Parathyroid adenoma (tissue), 2 donors: ENCODE measurements at regions not wholly inside any gene's neighbourhood (a gene's known extent, or its start where the extent isn't known, plus 50 kb on each side); places are given as distances from the start of the nearest gene placed in this dataset.
A peak's percentile ranks its signal among the peaks of the same experiment; 100 is the strongest.

ENCODE experiments used
- H2AFZ ChIP-seq: fragments of 300-600 bp; sonication (generic); one replicate; pipeline ENCODE4 v1.7.0; 2017; ENCODE audit warnings: antibody characterized with exemption, mild to moderate bottlenecking
- H3K27ac ChIP-seq: fragments of 300-600 bp; sonication (generic); one replicate; pipeline ENCODE4 v1.7.0; 2017
- H3K27me3 ChIP-seq: fragments of 300-600 bp; sonication (generic); one replicate; pipeline ENCODE4 v1.7.0; 2017; ENCODE audit warnings: low read length; ENCODE audit not compliant: control insufficient read depth, insufficient read depth
- H3K36me3 ChIP-seq: fragments of 300-600 bp; sonication (generic); one replicate; pipeline ENCODE4 v1.7.0; 2017; ENCODE audit warnings: low read length; ENCODE audit not compliant: control insufficient read depth, insufficient read depth
- H3K4me1 ChIP-seq: fragments of 300-600 bp; sonication (generic); one replicate; pipeline ENCODE4 v1.7.0; 2017; ENCODE audit warnings: control low read depth
- H3K4me2 ChIP-seq: fragments of 300-600 bp; sonication (generic); one replicate; pipeline ENCODE4 v1.7.0; 2017; ENCODE audit warnings: low read length
- H3K4me3 ChIP-seq: fragments of 300-600 bp; sonication (generic); one replicate; pipeline ENCODE4 v1.7.0; 2017; ENCODE audit warnings: low read depth, low read length
- H3K79me2 ChIP-seq: fragments of 300-600 bp; sonication (generic); one replicate; pipeline ENCODE4 v1.7.0; 2017; ENCODE audit warnings: control low read depth
- H3K9ac ChIP-seq: fragments of 300-600 bp; sonication (generic); one replicate; pipeline ENCODE4 v1.7.0; 2017; ENCODE audit warnings: mild to moderate bottlenecking
- H3K9me3 ChIP-seq: fragments of 300-600 bp; sonication (generic); one replicate; pipeline ENCODE4 v1.7.0; 2017; ENCODE audit warnings: low read length; ENCODE audit not compliant: control insufficient read depth
- TF ChIP-seq, protein P1 (sequence below): fragments of 300-600 bp; sonication (generic); IDR thresholded peaks from one replicate; pipeline ENCODE4 v1.7.0; 2017; ENCODE audit warnings: antibody characterized with exemption, mild to moderate bottlenecking
- donor health status: primary hyperparathyroidism.

DNA sequence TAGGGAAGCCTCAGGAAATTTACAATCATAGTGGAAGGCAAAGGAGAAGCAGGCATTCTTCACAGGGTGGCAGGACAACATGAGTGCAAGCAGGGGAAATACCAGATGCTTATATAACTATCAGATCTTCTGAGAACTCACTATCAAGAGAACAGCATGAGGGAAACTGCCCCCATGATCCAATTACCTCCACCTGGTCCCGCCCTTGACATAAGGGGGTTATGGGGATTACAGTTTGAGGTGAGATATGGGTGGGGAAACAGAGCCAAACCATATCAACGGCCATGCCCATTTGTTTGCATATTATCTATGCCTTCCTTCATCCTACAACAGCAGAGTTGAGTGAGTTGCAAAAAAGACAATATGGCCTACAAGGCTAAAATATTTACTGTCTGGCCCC lies 140.2 kb upstream of the CCDC196 start:
- no peak overlapping the region for H3K27ac ChIP-seq
- H3K4me3 ChIP-seq, result no peak overlapping the region
- TF ChIP-seq, protein P1, sequence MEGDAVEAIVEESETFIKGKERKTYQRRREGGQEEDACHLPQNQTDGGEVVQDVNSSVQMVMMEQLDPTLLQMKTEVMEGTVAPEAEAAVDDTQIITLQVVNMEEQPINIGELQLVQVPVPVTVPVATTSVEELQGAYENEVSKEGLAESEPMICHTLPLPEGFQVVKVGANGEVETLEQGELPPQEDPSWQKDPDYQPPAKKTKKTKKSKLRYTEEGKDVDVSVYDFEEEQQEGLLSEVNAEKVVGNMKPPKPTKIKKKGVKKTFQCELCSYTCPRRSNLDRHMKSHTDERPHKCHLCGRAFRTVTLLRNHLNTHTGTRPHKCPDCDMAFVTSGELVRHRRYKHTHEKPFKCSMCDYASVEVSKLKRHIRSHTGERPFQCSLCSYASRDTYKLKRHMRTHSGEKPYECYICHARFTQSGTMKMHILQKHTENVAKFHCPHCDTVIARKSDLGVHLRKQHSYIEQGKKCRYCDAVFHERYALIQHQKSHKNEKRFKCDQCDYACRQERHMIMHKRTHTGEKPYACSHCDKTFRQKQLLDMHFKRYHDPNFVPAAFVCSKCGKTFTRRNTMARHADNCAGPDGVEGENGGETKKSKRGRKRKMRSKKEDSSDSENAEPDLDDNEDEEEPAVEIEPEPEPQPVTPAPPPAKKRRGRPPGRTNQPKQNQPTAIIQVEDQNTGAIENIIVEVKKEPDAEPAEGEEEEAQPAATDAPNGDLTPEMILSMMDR, result no peak

DNA sequence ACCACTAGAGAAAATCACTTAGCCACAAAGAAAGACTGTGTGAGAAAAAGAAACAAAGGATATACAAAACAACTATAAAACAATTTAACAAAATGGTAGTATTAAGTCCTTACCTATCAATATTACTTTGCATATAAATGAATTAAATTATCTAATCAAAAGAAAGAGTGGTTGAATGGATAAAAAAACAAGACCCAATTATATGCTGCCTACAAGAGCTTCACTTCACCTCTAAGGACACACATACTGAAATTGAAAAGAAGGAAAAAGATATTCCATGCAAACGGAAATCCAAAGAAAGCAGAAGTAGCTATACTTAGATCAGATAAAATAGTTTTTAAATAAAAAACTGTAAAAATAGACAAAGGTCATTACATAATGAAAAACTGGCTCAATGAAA lies 134.9 kb upstream of the CCDC196 start:
- Histone ChIP-seq H2AFZ (no peak overlapping the region), H3K9me3 (peaks cover 2% of the 10 kb centered on the region), H3K27me3 (no peaks in the 10 kb centered on the region), H3K36me3 (no peaks in the 10 kb centered on the region), H3K9ac (no peak overlapping the region), H3K4me1 (no peaks in the 10 kb centered on the region), H3K4me2 (no peak overlapping the region), H3K79me2 (no peaks in the 10 kb centered on the region), H3K27ac (no peak overlapping the region), H3K4me3 (no peak overlapping the region)
- TF ChIP-seq, protein P1, result no peak

More for the DNA sequence above, 140.2 kb upstream of the CCDC196 start:
- H3K9me3 ChIP-seq, result peaks cover 2% of the 10 kb centered on the region
- H3K4me1 ChIP-seq, result no peaks in the 10 kb centered on the region
- no peaks in the 10 kb centered on the region for H3K27me3 ChIP-seq
- H3K79me2 ChIP-seq, result no peaks in the 10 kb centered on the region
- no peak overlapping the region for H3K4me2 ChIP-seq
- H3K9ac ChIP-seq, result no peak overlapping the region
- no peaks in the 10 kb centered on the region for H3K36me3 ChIP-seq
- H2AFZ ChIP-seq, result no peak overlapping the region

DNA sequence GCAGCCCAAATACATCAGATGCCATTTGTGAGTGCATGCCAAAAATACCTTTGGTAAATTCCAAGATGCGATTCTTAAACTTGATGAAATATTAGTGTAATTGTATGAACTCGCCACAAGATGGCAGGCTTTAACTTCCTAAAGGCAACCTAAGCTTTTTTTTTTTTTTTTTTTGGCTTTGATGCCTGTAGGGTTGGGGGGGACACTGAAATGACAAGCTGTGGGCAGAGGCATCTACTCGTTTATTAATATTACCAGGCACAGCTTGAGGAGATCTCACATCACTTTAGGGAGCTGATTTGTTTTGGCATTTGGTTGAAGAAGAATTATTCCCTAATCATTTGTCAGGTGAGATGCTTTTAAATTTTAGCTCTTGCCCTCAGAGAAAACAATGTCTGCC lies 126.7 kb upstream of the CCDC196 start:
- H3K4me1 ChIP-seq, result no peaks in the 10 kb centered on the region
- no peak overlapping the region for H3K9ac ChIP-seq
- no peaks in the 10 kb centered on the region for H3K27me3 ChIP-seq
- H3K27ac ChIP-seq, result no peak overlapping the region
- no peak overlapping the region for H3K4me2 ChIP-seq
- no peak overlapping the region for H2AFZ ChIP-seq
- no peaks in the 10 kb centered on the region for H3K36me3 ChIP-seq
- no peaks in the 10 kb centered on the region for H3K9me3 ChIP-seq
- no peak overlapping the region for H3K4me3 ChIP-seq
- TF ChIP-seq, protein P1, result peak; percentile 69
- no peaks in the 10 kb centered on the region for H3K79me2 ChIP-seq

DNA sequence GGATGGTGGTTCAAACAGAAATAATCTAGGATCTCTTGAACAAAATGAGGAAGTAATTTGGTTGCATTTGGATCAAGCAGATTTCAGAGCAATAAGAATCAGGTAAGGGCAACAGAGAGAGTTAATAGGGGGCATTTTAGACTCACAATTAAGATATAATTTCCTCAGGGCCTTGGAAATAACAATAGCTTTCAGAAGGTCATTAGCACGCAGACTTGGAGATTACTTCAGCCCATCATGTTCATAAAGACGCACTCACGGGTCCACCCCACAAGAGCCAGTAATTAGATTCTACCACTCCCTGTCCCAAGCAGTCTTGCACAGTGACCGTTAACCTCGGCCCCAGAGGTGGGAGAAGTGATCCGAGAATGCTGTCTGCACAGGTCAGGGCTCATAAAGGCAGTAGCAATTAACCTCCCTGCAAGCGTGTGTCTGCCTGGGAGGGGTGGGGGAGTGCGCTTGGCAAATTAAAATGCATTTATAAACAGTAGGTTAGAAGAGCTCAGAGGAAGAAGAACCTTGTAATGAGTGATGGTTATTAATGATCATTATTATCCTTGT lies 125.7 kb upstream of the CCDC196 start:
- Histone ChIP-seq H3K79me2 (no peaks in the 10 kb centered on the region), H3K4me3 (no peak overlapping the region), H2AFZ (no peak overlapping the region), H3K36me3 (no peaks in the 10 kb centered on the region), H3K4me1 (no peaks in the 10 kb centered on the region), H3K4me2 (no peak overlapping the region), H3K9me3 (no peaks in the 10 kb centered on the region), H3K27me3 (no peaks in the 10 kb centered on the region), H3K27ac (no peak overlapping the region), H3K9ac (no peak overlapping the region)
- TF ChIP-seq, protein P1, result no peak

DNA sequence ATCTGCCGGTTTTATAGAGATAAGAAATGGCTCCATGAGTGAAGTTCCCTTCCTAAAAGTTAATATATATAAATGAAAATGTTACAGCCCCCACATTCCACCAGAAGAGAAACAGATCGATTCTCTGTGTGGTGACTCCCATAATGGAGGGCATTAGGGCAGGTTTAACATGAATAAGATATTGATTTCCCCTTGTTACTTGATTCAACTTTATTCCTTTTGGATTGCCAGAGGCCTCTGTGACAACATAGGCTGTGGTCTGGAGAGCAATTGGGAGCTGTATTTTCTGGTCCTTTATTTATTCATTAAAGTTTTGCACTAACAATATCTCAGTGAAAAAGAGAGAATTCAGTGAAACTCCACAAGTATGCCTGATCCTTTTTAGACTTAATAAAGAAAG lies 125.2 kb upstream of the CCDC196 start:
- Histone ChIP-seq H3K79me2 (no peaks in the 10 kb centered on the region), H3K4me3 (no peak overlapping the region), H3K9me3 (no peaks in the 10 kb centered on the region)

More for the DNA sequence above, 125.2 kb upstream of the CCDC196 start:
- Histone ChIP-seq H2AFZ (no peak overlapping the region), H3K4me1 (no peaks in the 10 kb centered on the region), H3K27me3 (no peaks in the 10 kb centered on the region), H3K36me3 (no peaks in the 10 kb centered on the region), H3K27ac (no peak overlapping the region), H3K9ac (no peak overlapping the region), H3K4me2 (no peak overlapping the region)
- TF ChIP-seq, protein P1, result no peak
